ENCODE measurements at regions not wholly inside any gene's neighbourhood (a gene's known extent, or its start where the extent isn't known, plus 50 kb on each side); places are given as distances from the start of the nearest gene placed in this dataset.

DNA sequence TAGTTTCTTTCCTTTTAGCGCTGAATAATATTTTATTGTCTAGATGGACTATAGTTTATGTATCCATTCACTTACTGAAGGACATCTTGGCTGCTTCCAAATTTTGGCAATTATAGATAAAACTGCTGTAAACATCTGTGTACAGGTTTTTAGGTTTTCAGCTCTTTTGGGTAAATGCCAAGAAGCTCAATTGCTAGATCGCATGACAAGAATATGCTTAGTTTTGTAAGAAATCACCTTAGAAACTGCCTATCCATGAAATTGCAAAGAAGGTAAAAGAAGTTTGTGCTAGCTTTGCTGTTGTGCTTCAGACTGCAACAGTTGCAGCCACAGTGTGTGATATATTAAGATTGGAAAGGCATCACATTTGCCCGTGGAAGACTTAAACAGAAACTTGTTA lies 103.2 kb upstream of the TNS3 start:
- TF ChIP-seq, protein P1, sequence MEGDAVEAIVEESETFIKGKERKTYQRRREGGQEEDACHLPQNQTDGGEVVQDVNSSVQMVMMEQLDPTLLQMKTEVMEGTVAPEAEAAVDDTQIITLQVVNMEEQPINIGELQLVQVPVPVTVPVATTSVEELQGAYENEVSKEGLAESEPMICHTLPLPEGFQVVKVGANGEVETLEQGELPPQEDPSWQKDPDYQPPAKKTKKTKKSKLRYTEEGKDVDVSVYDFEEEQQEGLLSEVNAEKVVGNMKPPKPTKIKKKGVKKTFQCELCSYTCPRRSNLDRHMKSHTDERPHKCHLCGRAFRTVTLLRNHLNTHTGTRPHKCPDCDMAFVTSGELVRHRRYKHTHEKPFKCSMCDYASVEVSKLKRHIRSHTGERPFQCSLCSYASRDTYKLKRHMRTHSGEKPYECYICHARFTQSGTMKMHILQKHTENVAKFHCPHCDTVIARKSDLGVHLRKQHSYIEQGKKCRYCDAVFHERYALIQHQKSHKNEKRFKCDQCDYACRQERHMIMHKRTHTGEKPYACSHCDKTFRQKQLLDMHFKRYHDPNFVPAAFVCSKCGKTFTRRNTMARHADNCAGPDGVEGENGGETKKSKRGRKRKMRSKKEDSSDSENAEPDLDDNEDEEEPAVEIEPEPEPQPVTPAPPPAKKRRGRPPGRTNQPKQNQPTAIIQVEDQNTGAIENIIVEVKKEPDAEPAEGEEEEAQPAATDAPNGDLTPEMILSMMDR (IDR thresholded peaks at IDR 0.05; ENCODE audit: borderline replicate concordance, insufficient read depth, low read depth, low read length): no peak
- H3K4me3 ChIP-seq (ENCODE audit: low read depth, low read length): no peak overlapping the region

- no peak overlapping the region for H3K4me3 ChIP-seq (ENCODE audit: low read depth, low read length)
- TF ChIP-seq, protein P1 (IDR thresholded peaks at IDR 0.05; ENCODE audit: borderline replicate concordance, insufficient read depth, low read depth, low read length): no peak
Measured at GRCh38 chr7:47684728-47685127, 102.8 kb upstream of the TNS3 start.

DNA sequence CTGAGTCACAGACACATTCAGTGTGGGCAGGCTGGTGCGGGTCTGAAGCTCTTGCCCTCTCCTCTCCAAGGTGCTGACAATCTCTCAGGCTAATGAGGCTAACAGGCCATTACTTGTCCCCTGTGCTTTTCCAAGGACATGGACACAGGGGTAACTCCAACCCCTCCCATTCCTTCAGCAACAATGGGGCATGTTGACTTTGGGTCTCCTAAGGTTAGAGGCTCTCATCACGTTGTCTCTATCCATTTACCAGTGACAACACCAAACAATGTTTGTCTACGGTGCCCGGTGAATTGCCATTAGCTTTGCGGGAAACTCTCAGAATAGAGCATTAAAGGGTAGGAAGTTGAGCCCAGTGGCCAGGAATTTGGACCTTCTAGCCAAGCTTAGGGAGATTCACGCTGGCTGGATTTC lies 101.6 kb upstream of the TNS3 start:
- no peak overlapping the region for H3K4me3 ChIP-seq (ENCODE audit: low read depth, low read length)
- TF ChIP-seq, protein P1 (IDR thresholded peaks at IDR 0.05; ENCODE audit: borderline replicate concordance, insufficient read depth, low read depth, low read length): no peak

- TF ChIP-seq, protein P1 (IDR thresholded peaks at IDR 0.05; ENCODE audit: borderline replicate concordance, insufficient read depth, low read depth, low read length): no peak
- no peak overlapping the region for H3K4me3 ChIP-seq (ENCODE audit: low read depth, low read length)
Measured at GRCh38 chr7:47682874-47683273, 101.0 kb upstream of the TNS3 start.

- TF ChIP-seq, protein P1 (IDR thresholded peaks at IDR 0.05; ENCODE audit: borderline replicate concordance, insufficient read depth, low read depth, low read length): no peak
- H3K4me3 ChIP-seq (ENCODE audit: low read depth, low read length): no peak overlapping the region
Measured at GRCh38 chr7:47681249-47681810, 99.4 kb upstream of the TNS3 start.

DNA sequence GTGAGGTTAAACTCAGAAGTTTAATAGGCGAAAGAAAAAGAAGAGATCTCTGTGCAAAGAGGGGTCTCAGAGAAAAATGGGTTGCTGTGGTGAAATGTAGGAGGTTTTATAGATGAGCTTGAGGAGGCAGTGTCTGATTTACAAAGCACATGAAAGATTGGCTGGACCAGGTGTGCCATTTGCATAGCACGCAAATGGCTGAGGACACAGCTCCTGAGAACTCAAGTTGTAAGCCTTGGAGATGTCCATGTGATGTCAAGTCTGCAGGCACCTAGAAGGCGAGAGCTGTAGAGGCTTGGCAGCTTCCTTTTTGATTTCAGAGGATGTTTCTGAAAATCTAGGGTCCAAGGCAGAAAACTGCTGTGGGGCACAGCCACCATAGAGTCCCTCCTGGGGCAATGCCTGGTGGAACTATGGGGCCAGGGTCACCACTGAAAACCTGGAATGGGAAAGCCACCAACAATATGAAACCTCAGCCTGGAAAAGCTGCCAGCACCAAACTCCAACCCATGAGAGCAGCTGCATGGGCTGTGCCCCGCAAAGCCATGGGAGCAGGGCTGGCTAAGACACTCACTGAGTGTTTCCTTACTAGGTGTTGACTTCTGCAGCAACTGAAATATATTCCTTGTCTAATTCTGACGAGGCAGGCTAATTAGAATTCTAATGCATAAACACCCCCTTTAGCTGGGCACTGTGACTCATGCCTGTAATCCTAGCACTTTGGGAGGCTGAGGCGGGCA lies 96.9 kb upstream of the TNS3 start:
- TF ChIP-seq, protein P1 (IDR thresholded peaks at IDR 0.05; ENCODE audit: borderline replicate concordance, insufficient read depth, low read depth, low read length): no peak
- no peak overlapping the region for H3K4me3 ChIP-seq (ENCODE audit: low read depth, low read length)

DNA sequence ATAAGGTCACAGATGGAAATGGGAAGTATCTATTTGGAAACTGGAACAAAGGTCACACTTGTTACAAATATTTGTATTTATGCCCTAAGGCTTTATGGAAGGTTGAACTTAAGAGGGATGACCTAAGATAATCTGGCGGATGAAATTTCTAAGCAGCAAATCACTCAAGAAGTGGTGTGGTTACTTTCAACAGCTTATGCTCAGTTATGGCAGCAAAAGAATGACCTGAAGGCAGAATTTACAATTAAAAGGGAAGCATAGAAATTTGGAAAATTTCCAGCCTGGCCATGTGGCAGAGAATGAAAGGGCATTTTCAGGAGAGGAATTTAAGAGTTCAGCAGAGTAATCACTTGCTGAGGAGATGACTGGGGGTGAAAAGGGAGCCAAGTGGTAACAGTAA lies 95.8 kb upstream of the TNS3 start:
- TF ChIP-seq, protein P1 (IDR thresholded peaks at IDR 0.05; ENCODE audit: borderline replicate concordance, insufficient read depth, low read depth, low read length): no peak
- H3K4me3 ChIP-seq (ENCODE audit: low read depth, low read length): no peak overlapping the region

All from GM12875 (cell line).